ENCODE measurements at regions not wholly inside any gene's neighbourhood (a gene's known extent, or its start where the extent isn't known, plus 50 kb on each side); places are given as distances from the start of the nearest gene placed in this dataset.

- H3F3A ChIP-seq (ENCODE audit: insufficient read depth, low read depth), result no peaks in the 10 kb centered on the region
- POLR2A ChIA-PET (ENCODE audit: unreplicated experiment), result no interaction called here
Measured at GRCh38 chr2:12615509-12615908, 101.2 kb upstream of the TRIB2 start.

DNA sequence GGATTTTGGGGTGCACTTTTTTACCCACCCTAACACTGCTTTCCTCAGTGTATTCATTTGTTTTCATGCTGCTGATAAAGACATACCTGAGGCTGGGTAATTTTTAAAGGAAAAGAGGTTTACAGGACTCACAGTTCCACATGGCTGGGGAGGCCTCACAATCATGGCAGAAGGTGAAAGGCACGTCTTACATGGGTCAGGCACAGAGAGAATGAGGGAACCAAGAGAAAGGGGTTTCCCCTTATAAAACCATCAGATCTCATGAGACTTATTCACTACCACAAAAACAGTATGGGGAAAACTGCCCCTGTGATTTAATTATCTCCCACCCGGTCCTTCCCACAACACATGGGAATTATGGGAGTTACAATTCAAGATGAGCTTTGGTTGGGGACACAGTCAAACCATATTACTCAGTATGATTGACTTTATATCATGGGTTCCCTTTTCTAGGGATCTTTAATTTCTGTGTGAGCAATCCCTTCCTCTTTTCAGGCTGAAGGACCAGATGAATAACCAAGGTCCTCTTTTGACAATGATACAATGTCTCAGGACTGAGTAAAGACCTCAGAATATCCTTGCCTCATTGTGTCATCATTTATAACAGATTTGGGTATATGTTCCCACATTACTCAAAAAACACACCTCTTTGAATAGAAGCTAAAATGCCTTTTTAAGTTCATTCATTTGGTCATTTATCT lies 100.1 kb upstream of the TRIB2 start:
- H3K4me2 ChIP-seq, result no peak overlapping the region
- DNase-seq, result no peak
- H3K4me1 ChIP-seq (replicated peaks; ENCODE audit: insufficient read depth), result no peaks in the 10 kb centered on the region
- ChIA-PET CTCF (no interaction called here), POLR2A (ENCODE audit: unreplicated experiment) (no interaction called here)
- H3F3A ChIP-seq (ENCODE audit: insufficient read depth, low read depth), result no peaks in the 10 kb centered on the region
- no peak overlapping the region for H2AFZ ChIP-seq
- H3K27ac ChIP-seq, result no peak overlapping the region
- H3K4me3 ChIP-seq, result no peak overlapping the region
- H3K27me3 ChIP-seq (ENCODE audit: insufficient read depth, low read depth), result no peaks in the 10 kb centered on the region
- H3K79me2 ChIP-seq (ENCODE audit: low read depth), result no peaks in the 10 kb centered on the region
- H3K9me3 ChIP-seq (ENCODE audit: insufficient read depth, low read depth), result no peaks in the 10 kb centered on the region
- TF ChIP-seq CTCF (conservative IDR thresholded peaks at IDR 0.05), result no peak
- TF ChIP-seq EZH2 (IDR thresholded peaks at IDR 0.05; ENCODE audit: low read depth), result no peak
- no peaks in the 10 kb centered on the region for H3K9me2 ChIP-seq (ENCODE audit: insufficient read depth)
- intact Hi-C loops (cut with micrococcal nuclease; ENCODE audit: unreplicated experiment), result no loop called here
- BruUV-seq (replicated peaks), result no TSS peak
- H3K36me3 ChIP-seq (ENCODE audit: low read depth), result no peaks in the 10 kb centered on the region
- no peaks in the 10 kb centered on the region for H4K20me1 ChIP-seq (ENCODE audit: insufficient read depth)

More at GRCh38 chr2:12615509-12615908, 101.2 kb upstream of the TRIB2 start:
- Histone ChIP-seq H3K4me3 (no peak overlapping the region), H3K9me2 (ENCODE audit: insufficient read depth) (no peaks in the 10 kb centered on the region), H2AFZ (no peak overlapping the region), H3K27ac (no peak overlapping the region), H4K20me1 (ENCODE audit: insufficient read depth) (no peaks in the 10 kb centered on the region), H3K79me2 (ENCODE audit: low read depth) (no peaks in the 10 kb centered on the region), H3K27me3 (ENCODE audit: insufficient read depth, low read depth) (no peaks in the 10 kb centered on the region), H3K4me1 (replicated peaks; ENCODE audit: insufficient read depth) (no peaks in the 10 kb centered on the region), H3K4me2 (no peak overlapping the region), H3K36me3 (ENCODE audit: low read depth) (no peaks in the 10 kb centered on the region), H3K9me3 (ENCODE audit: insufficient read depth, low read depth) (no peaks in the 10 kb centered on the region)
- no peak for DNase-seq
- BruUV-seq (replicated peaks), result no TSS peak
- intact Hi-C loops (cut with micrococcal nuclease; ENCODE audit: unreplicated experiment), result no loop called here
- TF ChIP-seq EZH2 (IDR thresholded peaks at IDR 0.05; ENCODE audit: low read depth), result no peak
- TF ChIP-seq CTCF (conservative IDR thresholded peaks at IDR 0.05), result no peak
- CTCF ChIA-PET, result no interaction called here

- CTCF ChIA-PET, result no interaction called here
Measured at GRCh38 chr2:12617366-12617765, 99.4 kb upstream of the TRIB2 start.

More at GRCh38 chr2:12617366-12617765, 99.4 kb upstream of the TRIB2 start:
- Histone ChIP-seq H3K9me2 (ENCODE audit: insufficient read depth) (no peaks in the 10 kb centered on the region), H3F3A (ENCODE audit: insufficient read depth, low read depth) (no peaks in the 10 kb centered on the region), H3K4me2 (no peak overlapping the region), H2AFZ (no peak overlapping the region), H4K20me1 (ENCODE audit: insufficient read depth) (no peaks in the 10 kb centered on the region), H3K27ac (no peak overlapping the region), H3K36me3 (ENCODE audit: low read depth) (no peaks in the 10 kb centered on the region), H3K9me3 (ENCODE audit: insufficient read depth, low read depth) (no peaks in the 10 kb centered on the region), H3K27me3 (ENCODE audit: insufficient read depth, low read depth) (no peaks in the 10 kb centered on the region), H3K4me1 (replicated peaks; ENCODE audit: insufficient read depth) (no peaks in the 10 kb centered on the region), H3K79me2 (ENCODE audit: low read depth) (no peaks in the 10 kb centered on the region), H3K4me3 (no peak overlapping the region)
- DNase-seq, result no peak
- no TSS peak for BruUV-seq (replicated peaks)
- POLR2A ChIA-PET (ENCODE audit: unreplicated experiment), result no interaction called here
- TF ChIP-seq CTCF (conservative IDR thresholded peaks at IDR 0.05), result no peak
- TF ChIP-seq EZH2 (IDR thresholded peaks at IDR 0.05; ENCODE audit: low read depth), result no peak
- intact Hi-C loops (cut with micrococcal nuclease; ENCODE audit: unreplicated experiment), result no loop called here
